Prostate gland (tissue), 2 donors: ENCODE measurements at regions not wholly inside any gene's neighbourhood (a gene's known extent, or its start where the extent isn't known, plus 50 kb on each side); places are given as distances from the start of the nearest gene placed in this dataset.

Source experiments
- DNase-seq: peaks from one replicate; pipeline ENCODE4 v3.0.0-alpha.2; 2019; ENCODE audit warnings: low spot score
- H3K27ac ChIP-seq, 2 donors: fragments of 200-600 bp; sonication (generic); 2 replicates each; pipeline ENCODE4 v1.5.1; 2017 to 2019
- H3K27me3 ChIP-seq: fragments of 200-600 bp; sonication (generic); replicated peaks from 2 replicates; pipeline ENCODE4 v1.5.1; 2019; ENCODE audit not compliant: insufficient read depth
- H3K36me3 ChIP-seq, 2 donors: fragments of 200-600 bp; sonication (generic); 1 replicate in 1 of 2; 2 replicates in 1 of 2; pipeline versions ENCODE4 v1.5.1 to v1.8.1; 2017 to 2019
- H3K4me1 ChIP-seq: fragments of 200-600 bp; sonication (generic); replicated peaks from 2 replicates; pipeline ENCODE4 v1.5.1; 2019
- H3K4me3 ChIP-seq, 2 donors: fragments of 200-600 bp; sonication (generic); 2 replicates each; pipeline ENCODE4 v1.5.1; 2017 to 2019
- H3K9me3 ChIP-seq: fragments of 200-600 bp; sonication (generic); 2 replicates; pipeline ENCODE4 v1.5.1; 2017
- POLR2A ChIP-seq: fragments of 450-650 bp; IDR thresholded peaks from one replicate; pipeline ENCODE4 v1.6.1; 2016; ENCODE audit warnings: antibody characterized with exemption, mild to moderate bottlenecking
- POLR2AphosphoS5 ChIP-seq: sonication (generic); formaldehyde crosslinking; IDR thresholded peaks from one replicate; pipeline ENCODE4 v1.6.1; 2017; ENCODE audit warnings: antibody characterized with exemption
- WGBS: methylation state at CpG from one replicate; pipeline ENCODE4 v1.1.5; 2018; 5-methylcytosine and 5-hydroxymethylcytosine counted together
- intact Hi-C: fragments of 100-400 bp; cut with DNase I; formaldehyde crosslinking; loops from one replicate; pipeline ENCODE4 v1.14.2; 2022
- TF ChIP-seq, protein P1 (sequence below), 4 experiments: fragments of 200-600 bp in 2 of 4; fragments of 450-650 bp in 2 of 4; sonication (generic) in 2 of 4; IDR thresholded peaks; 1 replicate in 3 of 4; 2 replicates in 1 of 4; pipeline ENCODE4 v1.5.1; 2016 to 2019; ENCODE audit warnings: antibody characterized with exemption in 4 of 4, mild to moderate bottlenecking in 2 of 4, moderate library complexity in 2 of 4

DNA sequence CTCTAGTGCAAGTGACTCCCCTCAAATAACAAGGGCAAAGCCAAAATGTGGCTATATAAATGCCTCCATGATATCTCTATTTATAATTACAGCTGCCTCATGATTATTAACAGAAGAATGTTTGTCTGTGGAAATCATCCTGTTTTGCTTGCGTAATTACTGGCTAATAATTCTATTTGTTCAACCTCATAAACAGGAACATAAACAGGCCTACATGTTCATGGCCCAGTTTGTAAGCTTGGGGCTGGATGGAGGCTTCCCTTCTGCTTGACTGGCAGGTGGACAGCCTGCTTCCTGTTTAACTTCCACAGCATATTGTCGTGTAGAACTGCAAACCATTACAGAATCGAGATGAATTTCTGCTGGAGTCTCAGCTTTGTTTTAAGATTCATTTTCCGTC, 766.0 kb upstream of the MAP3K7 start:
- DNase-seq: peak; percentile 35
- TF ChIP-seq POLR2AphosphoS5 (peak; percentile 68), POLR2A (no peak)
- WGBS: 35% methylated on average over 4 of the region's 4 CpGs
- intact Hi-C loops: no loop called here
- Histone ChIP-seq H3K4me1 (no peaks in the 10 kb centered on the region), H3K27ac (peak overlapping the region in 1 of 2 donors; percentile 68), H3K27me3 (no peaks in the 10 kb centered on the region), H3K4me3 (no peak overlapping the region), H3K9me3 (no peaks in the 10 kb centered on the region), H3K36me3 (no peaks in the 10 kb centered on the region)

DNA sequence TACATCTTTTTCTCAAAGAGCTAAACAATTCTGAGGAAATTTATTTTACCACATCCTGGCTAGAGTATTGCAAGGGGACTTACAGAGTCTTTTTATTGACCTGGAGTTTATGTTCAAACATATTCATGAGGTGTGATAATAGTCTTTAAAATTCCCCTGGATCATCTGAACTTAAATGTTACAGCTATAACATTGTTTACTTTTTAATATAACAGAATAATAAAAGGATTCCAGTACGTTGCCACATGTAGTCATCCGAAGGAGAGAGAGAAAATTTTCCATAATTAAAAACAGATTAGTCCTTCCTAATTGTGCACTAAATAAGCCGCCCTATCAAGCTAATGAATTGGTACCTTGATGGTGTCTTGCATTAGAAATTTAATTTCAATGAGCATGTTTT, 765.4 kb upstream of the MAP3K7 start:
- 48% methylated on average over 3 of the region's 3 CpGs for whole genome bisulfite sequencing
- intact Hi-C loops: no loop called here

DNA sequence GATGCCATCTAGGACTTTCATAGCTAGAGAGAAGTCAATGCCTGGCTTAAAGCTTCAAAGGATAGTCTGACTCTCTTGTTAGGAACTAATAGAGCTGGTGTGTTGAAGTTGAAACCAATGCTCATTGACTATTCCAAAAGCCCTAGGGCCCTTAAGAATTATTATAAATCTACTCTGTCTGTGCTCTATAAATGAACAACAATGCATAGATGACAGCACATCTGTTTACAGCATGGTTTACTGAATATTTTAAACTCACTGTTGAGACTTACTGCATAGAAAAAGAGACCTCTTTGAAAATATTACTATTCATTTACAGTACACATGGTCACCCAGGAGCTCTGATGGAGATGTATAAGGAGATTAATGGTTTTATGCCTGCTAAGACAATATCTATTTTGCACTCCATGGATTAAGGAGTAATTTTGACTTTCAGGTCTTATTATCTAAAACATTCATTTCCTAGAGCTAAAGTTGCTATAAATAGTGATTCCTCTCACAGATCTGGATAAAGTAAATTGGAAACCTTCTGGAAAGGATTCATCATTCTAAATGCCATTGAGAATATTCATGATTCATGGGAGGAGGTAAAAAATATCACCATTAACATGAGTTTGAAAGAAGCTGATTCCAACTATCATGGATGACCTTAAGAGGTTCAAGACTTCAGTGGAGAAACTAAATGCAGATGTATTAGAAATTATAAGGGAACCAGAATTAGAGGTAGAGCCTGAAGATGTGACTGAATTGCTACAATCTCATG, 763.5 kb upstream of the MAP3K7 start:
- Histone ChIP-seq H3K27me3 (no peaks in the 10 kb centered on the region), H3K4me1 (no peaks in the 10 kb centered on the region), H3K9me3 (no peaks in the 10 kb centered on the region), H3K4me3 (no peak overlapping the region), H3K36me3 (no peaks in the 10 kb centered on the region), H3K27ac (no peak overlapping the region)
- TF ChIP-seq POLR2A: no peak
- TF ChIP-seq POLR2AphosphoS5: no peak
- TF ChIP-seq, protein P1, sequence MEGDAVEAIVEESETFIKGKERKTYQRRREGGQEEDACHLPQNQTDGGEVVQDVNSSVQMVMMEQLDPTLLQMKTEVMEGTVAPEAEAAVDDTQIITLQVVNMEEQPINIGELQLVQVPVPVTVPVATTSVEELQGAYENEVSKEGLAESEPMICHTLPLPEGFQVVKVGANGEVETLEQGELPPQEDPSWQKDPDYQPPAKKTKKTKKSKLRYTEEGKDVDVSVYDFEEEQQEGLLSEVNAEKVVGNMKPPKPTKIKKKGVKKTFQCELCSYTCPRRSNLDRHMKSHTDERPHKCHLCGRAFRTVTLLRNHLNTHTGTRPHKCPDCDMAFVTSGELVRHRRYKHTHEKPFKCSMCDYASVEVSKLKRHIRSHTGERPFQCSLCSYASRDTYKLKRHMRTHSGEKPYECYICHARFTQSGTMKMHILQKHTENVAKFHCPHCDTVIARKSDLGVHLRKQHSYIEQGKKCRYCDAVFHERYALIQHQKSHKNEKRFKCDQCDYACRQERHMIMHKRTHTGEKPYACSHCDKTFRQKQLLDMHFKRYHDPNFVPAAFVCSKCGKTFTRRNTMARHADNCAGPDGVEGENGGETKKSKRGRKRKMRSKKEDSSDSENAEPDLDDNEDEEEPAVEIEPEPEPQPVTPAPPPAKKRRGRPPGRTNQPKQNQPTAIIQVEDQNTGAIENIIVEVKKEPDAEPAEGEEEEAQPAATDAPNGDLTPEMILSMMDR (IDR thresholded peaks at IDR 0.05): no peak
- no peak for DNase-seq
- intact Hi-C loops: no loop called here

More for the DNA sequence above, 765.4 kb upstream of the MAP3K7 start:
- Histone ChIP-seq H3K27me3 (no peaks in the 10 kb centered on the region), H3K9me3 (no peaks in the 10 kb centered on the region), H3K4me1 (no peaks in the 10 kb centered on the region), H3K36me3 (no peaks in the 10 kb centered on the region), H3K4me3 (no peak overlapping the region), H3K27ac (peak overlapping the region; percentile 66 to 68)
- no peak for DNase-seq
- TF ChIP-seq POLR2A: no peak
- no peak for TF ChIP-seq POLR2AphosphoS5
- TF ChIP-seq, protein P1 (IDR thresholded peaks at IDR 0.05): no peak

DNA sequence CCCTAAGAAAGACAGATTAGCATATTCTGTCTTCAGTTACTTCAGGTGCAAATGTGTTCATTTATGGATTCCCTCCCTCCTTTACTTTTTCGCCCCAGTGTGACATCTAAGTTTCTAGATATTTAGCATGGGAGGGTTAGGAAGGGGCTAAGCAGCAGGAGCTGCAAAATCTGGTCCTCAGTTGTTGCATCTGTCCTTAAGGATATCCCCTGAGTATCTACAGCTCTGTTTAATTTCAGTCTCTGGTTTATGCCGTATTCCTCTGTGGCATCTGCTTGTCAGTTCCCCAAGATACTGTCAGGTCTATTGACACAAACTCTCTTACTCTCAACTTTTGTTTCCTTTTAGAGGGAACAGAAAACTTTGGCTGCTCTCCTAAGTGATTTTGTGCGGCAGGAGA, 754.6 kb upstream of the MAP3K7 start:
- Histone ChIP-seq H3K9me3 (no peaks in the 10 kb centered on the region), H3K27me3 (no peaks in the 10 kb centered on the region), H3K4me3 (no peak overlapping the region), H3K27ac (no peak overlapping the region), H3K4me1 (no peaks in the 10 kb centered on the region), H3K36me3 (no peaks in the 10 kb centered on the region)
- DNase-seq: no peak
- TF ChIP-seq POLR2AphosphoS5: no peak
- no peak for TF ChIP-seq POLR2A
- TF ChIP-seq, protein P1 (IDR thresholded peaks at IDR 0.05): no peak
- intact Hi-C loops: no loop called here
- WGBS: 36% methylated on average over 3 of the region's 3 CpGs

DNA sequence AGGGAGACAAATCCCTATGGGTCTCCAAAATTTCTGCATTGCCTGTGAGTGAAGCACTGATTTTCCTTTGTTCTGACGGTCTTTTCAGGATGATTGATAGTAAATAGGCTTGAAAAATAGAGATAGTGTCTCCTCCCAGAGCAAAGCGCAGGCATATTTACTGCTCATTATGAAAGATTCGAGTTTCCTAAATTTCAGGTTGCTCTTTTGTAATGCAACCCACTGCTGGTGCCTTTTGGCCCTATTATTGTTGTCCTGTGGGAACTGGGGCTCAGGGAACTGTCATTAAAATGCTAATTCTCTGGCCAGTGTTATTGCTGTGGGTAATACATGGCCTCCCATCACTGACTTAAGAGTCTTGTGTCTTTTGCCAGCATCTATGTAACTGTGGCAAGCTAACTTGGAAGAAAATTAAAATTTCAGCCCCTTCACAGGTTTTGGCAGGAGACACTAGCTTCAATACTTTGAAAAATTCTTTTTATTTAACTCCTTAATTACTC, 754.1 kb upstream of the MAP3K7 start:
- H3K36me3 ChIP-seq: no peaks in the 10 kb centered on the region
- no peaks in the 10 kb centered on the region for H3K4me1 ChIP-seq
- DNase-seq: no peak
- WGBS: 73% methylated on average over 3 of the region's 3 CpGs
- H3K4me3 ChIP-seq: no peak overlapping the region
- intact Hi-C loops: no loop called here
- TF ChIP-seq POLR2AphosphoS5 (no peak), POLR2A (no peak)
- TF ChIP-seq, protein P1 (IDR thresholded peaks at IDR 0.05): no peak
- H3K9me3 ChIP-seq: no peaks in the 10 kb centered on the region
- H3K27me3 ChIP-seq: no peaks in the 10 kb centered on the region
- no peak overlapping the region for H3K27ac ChIP-seq
